ENCODE measurements at regions not wholly inside any gene's neighbourhood (a gene's known extent, or its start where the extent isn't known, plus 50 kb on each side); places are given as distances from the start of the nearest gene placed in this dataset.

DNA sequence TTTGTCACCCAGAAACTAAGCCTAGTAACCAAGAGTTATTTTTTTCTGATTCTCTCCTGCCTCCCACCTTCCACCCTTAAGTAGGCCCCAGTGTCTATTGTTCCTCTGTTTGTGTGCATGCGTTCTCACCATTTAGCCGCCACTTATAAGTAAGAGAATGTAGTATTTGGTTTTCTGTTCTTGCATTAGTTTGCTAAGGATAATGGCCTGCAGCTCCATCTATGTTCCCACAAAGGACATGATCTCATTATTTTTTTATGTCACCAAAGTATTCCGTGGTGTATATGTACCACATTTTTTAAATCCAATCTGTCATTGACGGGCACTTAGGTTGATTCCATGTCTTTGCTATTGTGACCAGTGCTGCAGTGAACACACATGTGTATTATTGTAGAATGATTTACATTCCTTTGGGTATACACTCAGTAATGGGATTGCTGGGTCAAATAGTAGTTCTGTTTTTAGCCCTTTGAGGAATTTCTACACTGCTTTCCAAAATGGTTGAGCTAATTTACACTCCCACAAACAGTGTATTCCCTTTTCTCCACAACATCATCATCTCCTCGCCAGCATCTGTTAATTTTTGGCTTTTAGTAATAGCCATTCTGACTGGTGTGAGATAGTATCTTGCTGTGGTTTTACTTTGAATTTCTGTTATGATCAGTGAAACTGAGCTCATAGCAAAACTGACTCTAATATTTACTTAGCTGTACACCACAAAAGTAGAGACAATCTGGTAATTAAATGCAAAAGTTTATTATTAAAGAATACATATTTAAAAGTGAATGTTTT lies 660.1 kb upstream of the SLC8A1 start:
- intact Hi-C loops (cut with micrococcal nuclease; ENCODE audit: unreplicated experiment): no loop called here
- Histone ChIP-seq H3K4me2 (ENCODE audit: low read length) (no peak overlapping the region), H3K9me3 (ENCODE audit: low read length) (no peaks in the 10 kb centered on the region), H3K27ac (ENCODE audit: low read depth, low read length, poor library complexity, severe bottlenecking) (no peak overlapping the region), H2AFZ (ENCODE audit: low read length) (no peak overlapping the region), H4K20me1 (ENCODE audit: insufficient read depth, low read length) (no peaks in the 10 kb centered on the region), H3K4me1 (ENCODE audit: insufficient read depth, low read length, poor library complexity, severe bottlenecking) (no peaks in the 10 kb centered on the region), H3K4me3 (ENCODE audit: low read depth, low read length, poor library complexity, severe bottlenecking) (no peak overlapping the region), H3K79me2 (ENCODE audit: insufficient read depth, low read depth, low read length) (no peaks in the 10 kb centered on the region), H3K9me2 (ENCODE audit: insufficient read depth, low read length) (no peaks in the 10 kb centered on the region), H3K36me3 (ENCODE audit: insufficient read depth, low read length) (no peaks in the 10 kb centered on the region)
- ChIA-PET CTCF (ENCODE audit: unreplicated experiment) (no interaction called here), POLR2A (no interaction called here)
- DNase-seq (ENCODE audit: low spot score): no peak
- TF ChIP-seq, protein P1, sequence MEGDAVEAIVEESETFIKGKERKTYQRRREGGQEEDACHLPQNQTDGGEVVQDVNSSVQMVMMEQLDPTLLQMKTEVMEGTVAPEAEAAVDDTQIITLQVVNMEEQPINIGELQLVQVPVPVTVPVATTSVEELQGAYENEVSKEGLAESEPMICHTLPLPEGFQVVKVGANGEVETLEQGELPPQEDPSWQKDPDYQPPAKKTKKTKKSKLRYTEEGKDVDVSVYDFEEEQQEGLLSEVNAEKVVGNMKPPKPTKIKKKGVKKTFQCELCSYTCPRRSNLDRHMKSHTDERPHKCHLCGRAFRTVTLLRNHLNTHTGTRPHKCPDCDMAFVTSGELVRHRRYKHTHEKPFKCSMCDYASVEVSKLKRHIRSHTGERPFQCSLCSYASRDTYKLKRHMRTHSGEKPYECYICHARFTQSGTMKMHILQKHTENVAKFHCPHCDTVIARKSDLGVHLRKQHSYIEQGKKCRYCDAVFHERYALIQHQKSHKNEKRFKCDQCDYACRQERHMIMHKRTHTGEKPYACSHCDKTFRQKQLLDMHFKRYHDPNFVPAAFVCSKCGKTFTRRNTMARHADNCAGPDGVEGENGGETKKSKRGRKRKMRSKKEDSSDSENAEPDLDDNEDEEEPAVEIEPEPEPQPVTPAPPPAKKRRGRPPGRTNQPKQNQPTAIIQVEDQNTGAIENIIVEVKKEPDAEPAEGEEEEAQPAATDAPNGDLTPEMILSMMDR (conservative IDR thresholded peaks at IDR 0.05; ENCODE audit: low read length): no peak
- no peak for TF ChIP-seq EZH2phosphoT487 (IDR thresholded peaks at IDR 0.05; ENCODE audit: borderline replicate concordance, low read depth, low read length)
- no TSS peak for BruUV-seq (replicated peaks)

DNA sequence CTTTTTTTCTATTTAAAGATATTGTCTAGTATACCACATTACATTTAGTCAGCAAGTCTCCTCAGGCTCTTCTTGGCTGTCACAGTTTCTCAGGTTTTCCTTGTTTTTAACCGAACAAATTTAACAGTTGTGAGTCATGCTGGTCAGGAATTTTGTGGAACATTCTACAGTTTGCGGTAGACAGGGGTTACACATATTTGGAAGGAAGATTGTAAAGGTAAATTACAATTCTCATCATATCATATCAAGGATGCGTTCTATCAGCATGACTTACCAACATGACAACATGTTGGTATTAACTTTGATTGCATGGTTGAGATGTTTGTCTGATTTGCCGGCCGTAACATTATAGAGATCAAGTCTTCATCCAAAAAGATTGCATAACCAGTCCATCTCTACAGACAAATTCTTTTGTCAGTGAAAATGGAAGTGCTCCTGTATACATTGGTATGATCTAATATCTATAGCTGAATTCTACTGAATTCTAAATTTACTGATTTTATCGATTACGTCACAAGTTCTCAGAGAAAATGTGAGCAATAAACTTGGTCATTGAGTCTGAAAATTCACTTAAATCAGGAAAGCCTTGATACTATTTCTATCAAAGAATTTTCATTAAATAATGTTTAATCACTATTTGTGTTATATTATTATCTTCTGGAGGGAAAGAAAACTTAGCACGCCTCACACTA lies 664.4 kb upstream of the SLC8A1 start:
- ChIA-PET POLR2A (no interaction called here), CTCF (ENCODE audit: unreplicated experiment) (no interaction called here)
- intact Hi-C loops (cut with micrococcal nuclease; ENCODE audit: unreplicated experiment): no loop called here
- Histone ChIP-seq H3K9me3 (ENCODE audit: low read length) (no peaks in the 10 kb centered on the region), H2AFZ (ENCODE audit: low read length) (no peak overlapping the region), H3K27ac (ENCODE audit: low read depth, low read length, poor library complexity, severe bottlenecking) (no peak overlapping the region), H3K9me2 (ENCODE audit: insufficient read depth, low read length) (no peaks in the 10 kb centered on the region), H4K20me1 (ENCODE audit: insufficient read depth, low read length) (no peaks in the 10 kb centered on the region), H3K79me2 (ENCODE audit: insufficient read depth, low read depth, low read length) (no peaks in the 10 kb centered on the region), H3K4me1 (ENCODE audit: insufficient read depth, low read length, poor library complexity, severe bottlenecking) (no peaks in the 10 kb centered on the region), H3K4me3 (ENCODE audit: low read depth, low read length, poor library complexity, severe bottlenecking) (no peak overlapping the region), H3K36me3 (ENCODE audit: insufficient read depth, low read length) (no peaks in the 10 kb centered on the region), H3K4me2 (ENCODE audit: low read length) (no peak overlapping the region)
- DNase-seq (ENCODE audit: low spot score): no peak
- BruUV-seq (replicated peaks): no TSS peak
- TF ChIP-seq, protein P1 (conservative IDR thresholded peaks at IDR 0.05; ENCODE audit: low read length): no peak
- TF ChIP-seq EZH2phosphoT487 (IDR thresholded peaks at IDR 0.05; ENCODE audit: borderline replicate concordance, low read depth, low read length): no peak

DNA sequence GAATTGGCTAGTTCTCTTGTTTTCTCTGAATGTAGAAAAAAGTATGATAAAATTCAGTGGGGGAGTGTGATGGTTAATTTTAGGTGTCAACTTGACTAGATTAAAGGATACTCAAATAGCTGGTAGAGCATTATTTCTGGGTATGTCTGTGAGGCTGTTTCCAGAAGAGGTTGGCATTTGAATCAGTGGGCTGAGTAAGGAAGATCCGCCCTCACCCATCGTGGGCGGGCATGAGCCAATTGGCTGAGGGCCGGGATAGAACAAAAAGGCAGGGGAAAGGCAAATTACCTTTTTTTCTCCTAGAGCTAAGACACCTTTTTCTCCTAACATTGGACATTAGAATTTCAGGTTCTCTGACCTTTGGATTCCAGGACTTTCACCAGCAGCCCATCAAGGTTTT lies 667.6 kb upstream of the SLC8A1 start:
- Histone ChIP-seq H2AFZ (ENCODE audit: low read length) (no peak overlapping the region), H3K36me3 (ENCODE audit: insufficient read depth, low read length) (no peaks in the 10 kb centered on the region), H3K4me3 (ENCODE audit: low read depth, low read length, poor library complexity, severe bottlenecking) (no peak overlapping the region), H4K20me1 (ENCODE audit: insufficient read depth, low read length) (no peaks in the 10 kb centered on the region), H3K4me1 (ENCODE audit: insufficient read depth, low read length, poor library complexity, severe bottlenecking) (no peaks in the 10 kb centered on the region), H3K27ac (ENCODE audit: low read depth, low read length, poor library complexity, severe bottlenecking) (no peak overlapping the region), H3K9me2 (ENCODE audit: insufficient read depth, low read length) (no peaks in the 10 kb centered on the region), H3K79me2 (ENCODE audit: insufficient read depth, low read depth, low read length) (no peaks in the 10 kb centered on the region), H3K9me3 (ENCODE audit: low read length) (no peaks in the 10 kb centered on the region), H3K4me2 (ENCODE audit: low read length) (no peak overlapping the region)
- intact Hi-C loops (cut with micrococcal nuclease; ENCODE audit: unreplicated experiment): no loop called here
- no peak for DNase-seq (ENCODE audit: low spot score)
- ChIA-PET POLR2A (no interaction called here), CTCF (ENCODE audit: unreplicated experiment) (no interaction called here)
- no TSS peak for BruUV-seq (replicated peaks)
- TF ChIP-seq, protein P1 (conservative IDR thresholded peaks at IDR 0.05; ENCODE audit: low read length): no peak
- no peak for TF ChIP-seq EZH2phosphoT487 (IDR thresholded peaks at IDR 0.05; ENCODE audit: borderline replicate concordance, low read depth, low read length)
